Motor neuron (in vitro differentiated cells): ENCODE measurements at regions not wholly inside any gene's neighbourhood (a gene's known extent, or its start where the extent isn't known, plus 50 kb on each side); places are given as distances from the start of the nearest gene placed in this dataset.
"Not testable (repeated sequence)": the region's sequence is repeated elsewhere in the genome, so short reads cannot be mapped to it uniquely, and the experiment has no call there.

Source experiments
- ATAC-seq, 8 experiments: fragments of 200-7000 bp; cut with Tn5 transposase; replicated peaks in 6 of 8; 2 replicates each; pipeline ENCODE4 v1.8.0; 2021; ENCODE audit warnings: mild to moderate bottlenecking in 8 of 8, moderate library complexity in 8 of 8
- H3K27ac ChIP-seq, 2 donors: fragments of 250-450 bp; sonication (Bioruptor Pico); 2 replicates each; pipeline ENCODE4 v1.9.0; 2021; ENCODE audit warnings: antibody characterized with exemption in 2 of 2, mild to moderate bottlenecking in 2 of 2, moderate library complexity in 1 of 2
- H3K4me1 ChIP-seq, 2 donors: fragments of 250-450 bp; sonication (Bioruptor Pico); replicated peaks in 1 of 2; 2 replicates each; pipeline ENCODE4 v1.6.1; 2021; ENCODE audit warnings: antibody characterized with exemption in 2 of 2, mild to moderate bottlenecking in 2 of 2, moderate library complexity in 1 of 2
- H3K4me3 ChIP-seq, 5 donors: fragments of 250-450 bp; sonication (Bioruptor Pico); 2 replicates each; pipeline ENCODE4 v1.9.0; 2021; ENCODE audit warnings: antibody characterized with exemption in 5 of 5, mild to moderate bottlenecking in 5 of 5, moderate library complexity in 4 of 5
- WGBS, 10 experiments: fragments of 450-650 bp; shearing (Covaris generic); methylation state at CpG; one replicate each; pipeline ENCODE4 v1.0.0; 2022; 5-methylcytosine and 5-hydroxymethylcytosine counted together
- in situ Hi-C, 9 experiments: fragments of 400-800 bp; cut with MboI; loops; one replicate each; pipeline ENCODE4 v1.15.0; 2021; ENCODE audit warnings: low sequenced_read_pairs in 9 of 9, low pct_unique_long_range_greater_than_20kb in 2 of 9; ENCODE audit not compliant: unreplicated experiment in 9 of 9

GRCh38 chr4:126897038-126897437 is 735.7 kb upstream of the INTU start:
- WGBS, 10 experiments, result 50 to 100% (median 79%) methylated on average over 1 to 2 of the region's 3 CpGs; no CpG with 5 or more reads in 6 of the 10 experiments
- ATAC-seq, result no peak
- no peaks in the 10 kb centered on the region for H3K4me1 ChIP-seq
- H3K4me3 ChIP-seq, result no peak overlapping the region
- no peak overlapping the region for H3K27ac ChIP-seq
- in situ Hi-C loops, result no loop called here

- in situ Hi-C loops, result no loop called here
- ATAC-seq, result no peak
- Histone ChIP-seq H3K4me1 (no peaks in the 10 kb centered on the region), H3K27ac (no peak overlapping the region), H3K4me3 (no peak overlapping the region)
- WGBS, 10 experiments, result 83 to 100% (median 100%) methylated on average over 1 of the region's 1 CpG; no CpG with 5 or more reads in 3 of the 10 experiments
Observed at GRCh38 chr4:126898815-126899214, 733.9 kb upstream of the INTU start.

GRCh38 chr4:126899331-126899801 is 733.4 kb upstream of the INTU start:
- 0 to 100% (median 42%) methylated on average over 1 to 2 of the region's 2 CpGs; no CpG with 5 or more reads in 1 of the 10 experiments for WGBS, 10 experiments
- no peaks in the 10 kb centered on the region for H3K4me1 ChIP-seq
- peak in 5 of 8 experiments; percentile 22 to 99 (median 85) for ATAC-seq
- H3K27ac ChIP-seq, result no peak overlapping the region
- in situ Hi-C loops, result no loop called here
- H3K4me3 ChIP-seq, result no peak overlapping the region

- Histone ChIP-seq H3K4me3 (no peak overlapping the region), H3K4me1 (no peaks in the 10 kb centered on the region), H3K27ac (no peak overlapping the region)
- 61 to 100% (median 88%) methylated on average over 1 to 3 of the region's 3 CpGs; no CpG with 5 or more reads in 3 of the 10 experiments for WGBS, 10 experiments
- in situ Hi-C loops, result no loop called here
- no peak for ATAC-seq
Observed at GRCh38 chr4:126906466-126906865, 726.3 kb upstream of the INTU start.

GRCh38 chr4:126907389-126907788 is 725.4 kb upstream of the INTU start:
- in situ Hi-C loops, result no loop called here
- H3K4me1 ChIP-seq, result no peaks in the 10 kb centered on the region
- H3K27ac ChIP-seq, result no peak overlapping the region
- WGBS, 10 experiments, result 60 to 100% (median 85%) methylated on average over 1 of the region's 1 CpG; no CpG with 5 or more reads in 3 of the 10 experiments
- ATAC-seq, result no peak
- H3K4me3 ChIP-seq, result no peak overlapping the region

- Histone ChIP-seq H3K27ac (no peak overlapping the region), H3K4me1 (no peaks in the 10 kb centered on the region), H3K4me3 (no peak overlapping the region)
- peak in 3 of 8 experiments; percentile 17 to 36 (median 30) for ATAC-seq
- in situ Hi-C loops, result no loop called here
- 5 to 71% (median 45%) methylated on average over 1 to 3 of the region's 3 CpGs for WGBS, 10 experiments
Observed at GRCh38 chr4:126916049-126916625, 716.6 kb upstream of the INTU start.

- peak in 3 of 8 experiments; percentile 75 to 81 (median 80) for ATAC-seq
- Histone ChIP-seq H3K4me1 (no peaks in the 10 kb centered on the region), H3K4me3 (no peak overlapping the region), H3K27ac (no peak overlapping the region)
- WGBS, 10 experiments, result 0 to 96% (median 85%) methylated on average over 2 to 10 of the region's 10 CpGs; no CpG with 5 or more reads in 1 of the 10 experiments
- in situ Hi-C loops, result no loop called here
Observed at GRCh38 chr4:126916626-126917140, 716.1 kb upstream of the INTU start.

GRCh38 chr4:126922328-126922938 is 710.3 kb upstream of the INTU start:
- H3K27ac ChIP-seq, ATAC-seq, H3K4me1 ChIP-seq, in situ Hi-C loops, H3K4me3 ChIP-seq: not testable (repeated sequence)
- 80 to 100% (median 97%) methylated on average over 1 to 3 of the region's 3 CpGs; no CpG with 5 or more reads in 2 of the 10 experiments for WGBS, 10 experiments

GRCh38 chr4:126924237-126924636 is 708.5 kb upstream of the INTU start:
- in situ Hi-C loops, result no loop called here
- Histone ChIP-seq H3K4me1 (no peaks in the 10 kb centered on the region), H3K4me3 (no peak overlapping the region), H3K27ac (no peak overlapping the region)
- ATAC-seq, result no peak

- H3K4me3 ChIP-seq, ATAC-seq, in situ Hi-C loops, H3K27ac ChIP-seq, H3K4me1 ChIP-seq: not testable (repeated sequence)
- no CpG with 5 or more reads among the region's 4 CpGs for WGBS, 10 experiments
Observed at GRCh38 chr4:126930059-126930458, 702.7 kb upstream of the INTU start.

- 40 to 100% (median 76%) methylated on average over 1 to 4 of the region's 4 CpGs for WGBS, 10 experiments
- in situ Hi-C loops, result no loop called here
- Histone ChIP-seq H3K4me1 (no peaks in the 10 kb centered on the region), H3K4me3 (no peak overlapping the region), H3K27ac (no peak overlapping the region)
- ATAC-seq, result no peak
Observed at GRCh38 chr4:126935801-126936200, 697.0 kb upstream of the INTU start.

GRCh38 chr4:126937342-126937741 is 695.4 kb upstream of the INTU start:
- Histone ChIP-seq H3K4me1 (no peaks in the 10 kb centered on the region), H3K4me3 (no peak overlapping the region), H3K27ac (no peak overlapping the region)
- in situ Hi-C loops, result no loop called here
- ATAC-seq, result no peak

GRCh38 chr4:126937846-126938422 is 694.8 kb upstream of the INTU start:
- no peaks in the 10 kb centered on the region for H3K4me1 ChIP-seq
- ATAC-seq, result no peak
- H3K27ac ChIP-seq, result no peak overlapping the region
- in situ Hi-C loops, result no loop called here
- H3K4me3 ChIP-seq, result no peak overlapping the region
- WGBS, 10 experiments, result 46 to 100% (median 93%) methylated on average over 1 to 2 of the region's 2 CpGs
